Kidney epithelial cell (primary cell): ENCODE measurements at regions not wholly inside any gene's neighbourhood (a gene's known extent, or its start where the extent isn't known, plus 50 kb on each side); places are given as distances from the start of the nearest gene placed in this dataset.
"Not testable (repeated sequence)": the region's sequence is repeated elsewhere in the genome, so short reads cannot be mapped to it uniquely, and the experiment has no call there.

Source experiments
- DNase-seq: peaks from one replicate; pipeline ENCODE4 v3.0.0-alpha.2; 2010; ENCODE audit warnings: low read depth
- H3K27me3 ChIP-seq: 2 replicates; pipeline ENCODE4 v1.6.0; 2011; ENCODE audit warnings: low read length; ENCODE audit not compliant: control insufficient read depth, insufficient read depth
- H3K36me3 ChIP-seq: 2 replicates; pipeline ENCODE4 v1.5.1; 2011; ENCODE audit warnings: low read length; ENCODE audit not compliant: control insufficient read depth, insufficient read depth
- H3K4me3 ChIP-seq: 2 replicates; pipeline ENCODE4 v1.5.1; 2011; ENCODE audit warnings: low read depth, mild to moderate bottlenecking, control low read depth, low read length
- TF ChIP-seq, protein P1 (sequence below): IDR thresholded peaks from 2 replicates; pipeline ENCODE4 v1.5.1; 2011; ENCODE audit warnings: mild to moderate bottlenecking, moderate library complexity, low read length, control low read depth, inconsistent platforms; ENCODE audit not compliant: insufficient read depth, poor library complexity, severe bottlenecking

DNA sequence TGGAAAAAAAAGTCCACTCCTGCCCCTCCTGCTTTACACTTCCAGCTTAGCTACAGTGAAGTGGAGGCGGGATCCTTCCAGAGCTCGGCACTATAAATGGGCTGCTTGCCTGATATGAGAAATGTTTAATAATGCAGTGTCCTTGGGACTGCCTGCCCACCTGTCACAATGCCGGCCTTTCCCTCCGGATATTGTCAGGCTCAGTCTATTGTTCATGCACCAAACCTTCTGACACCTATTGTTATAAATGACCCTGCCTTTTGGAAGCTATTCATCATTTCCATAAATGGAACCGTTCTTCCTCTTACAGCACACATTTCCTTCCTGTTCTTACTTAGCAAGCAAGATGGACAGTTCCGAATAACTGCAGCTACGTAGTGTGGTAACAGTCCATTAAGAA is 146.3 kb downstream of the DMAC1 start:
- H3K36me3 ChIP-seq: no peaks in the 10 kb centered on the region
- TF ChIP-seq, protein P1, sequence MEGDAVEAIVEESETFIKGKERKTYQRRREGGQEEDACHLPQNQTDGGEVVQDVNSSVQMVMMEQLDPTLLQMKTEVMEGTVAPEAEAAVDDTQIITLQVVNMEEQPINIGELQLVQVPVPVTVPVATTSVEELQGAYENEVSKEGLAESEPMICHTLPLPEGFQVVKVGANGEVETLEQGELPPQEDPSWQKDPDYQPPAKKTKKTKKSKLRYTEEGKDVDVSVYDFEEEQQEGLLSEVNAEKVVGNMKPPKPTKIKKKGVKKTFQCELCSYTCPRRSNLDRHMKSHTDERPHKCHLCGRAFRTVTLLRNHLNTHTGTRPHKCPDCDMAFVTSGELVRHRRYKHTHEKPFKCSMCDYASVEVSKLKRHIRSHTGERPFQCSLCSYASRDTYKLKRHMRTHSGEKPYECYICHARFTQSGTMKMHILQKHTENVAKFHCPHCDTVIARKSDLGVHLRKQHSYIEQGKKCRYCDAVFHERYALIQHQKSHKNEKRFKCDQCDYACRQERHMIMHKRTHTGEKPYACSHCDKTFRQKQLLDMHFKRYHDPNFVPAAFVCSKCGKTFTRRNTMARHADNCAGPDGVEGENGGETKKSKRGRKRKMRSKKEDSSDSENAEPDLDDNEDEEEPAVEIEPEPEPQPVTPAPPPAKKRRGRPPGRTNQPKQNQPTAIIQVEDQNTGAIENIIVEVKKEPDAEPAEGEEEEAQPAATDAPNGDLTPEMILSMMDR: no peak
- no peak overlapping the region for H3K4me3 ChIP-seq
- no peaks in the 10 kb centered on the region for H3K27me3 ChIP-seq
- DNase-seq: no peak

DNA sequence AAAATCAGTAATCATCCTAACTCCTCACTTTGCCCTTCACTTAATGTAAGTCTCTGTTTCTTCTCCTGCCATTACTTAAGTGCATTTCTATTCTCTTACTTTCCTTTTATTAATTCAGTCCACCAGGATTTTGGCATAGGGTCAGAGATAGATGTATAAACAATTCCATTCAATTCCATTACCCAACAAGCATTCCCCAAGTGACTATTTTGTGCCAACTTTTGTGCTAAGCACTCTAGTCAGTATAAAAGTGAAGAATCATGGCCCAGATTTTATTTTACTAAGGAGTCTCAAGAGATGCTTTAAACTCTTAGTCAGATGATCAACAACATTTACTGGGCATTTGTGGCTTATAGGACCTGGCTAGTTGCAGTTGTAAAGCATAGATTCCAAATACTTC is 159.3 kb downstream of the DMAC1 start:
- DNase-seq: no peak
- Histone ChIP-seq H3K27me3 (no peaks in the 10 kb centered on the region), H3K4me3 (no peak overlapping the region), H3K36me3 (no peaks in the 10 kb centered on the region)
- TF ChIP-seq, protein P1: no peak

DNA sequence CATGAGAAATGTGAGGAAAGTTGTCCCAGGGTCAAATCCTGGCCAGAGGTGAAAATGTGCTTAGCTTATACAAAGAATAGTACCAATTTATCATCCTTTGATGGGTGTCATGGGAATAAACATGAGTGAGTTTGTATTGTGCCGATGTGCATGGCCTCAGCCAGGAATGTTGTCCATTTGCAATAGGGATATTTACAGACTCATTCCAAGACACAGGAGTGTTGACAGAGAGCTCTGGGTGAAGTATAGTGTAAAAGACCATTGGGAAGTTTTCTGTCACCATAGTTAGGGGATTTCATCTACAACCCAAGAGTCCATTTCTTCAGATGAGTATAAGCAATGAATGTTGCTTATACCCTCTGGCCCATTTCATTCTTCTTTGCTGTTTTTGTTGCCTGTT is 160.1 kb downstream of the DMAC1 start:
- Histone ChIP-seq H3K27me3 (no peaks in the 10 kb centered on the region), H3K4me3 (no peak overlapping the region), H3K36me3 (no peaks in the 10 kb centered on the region)
- DNase-seq: no peak
- TF ChIP-seq, protein P1: no peak

DNA sequence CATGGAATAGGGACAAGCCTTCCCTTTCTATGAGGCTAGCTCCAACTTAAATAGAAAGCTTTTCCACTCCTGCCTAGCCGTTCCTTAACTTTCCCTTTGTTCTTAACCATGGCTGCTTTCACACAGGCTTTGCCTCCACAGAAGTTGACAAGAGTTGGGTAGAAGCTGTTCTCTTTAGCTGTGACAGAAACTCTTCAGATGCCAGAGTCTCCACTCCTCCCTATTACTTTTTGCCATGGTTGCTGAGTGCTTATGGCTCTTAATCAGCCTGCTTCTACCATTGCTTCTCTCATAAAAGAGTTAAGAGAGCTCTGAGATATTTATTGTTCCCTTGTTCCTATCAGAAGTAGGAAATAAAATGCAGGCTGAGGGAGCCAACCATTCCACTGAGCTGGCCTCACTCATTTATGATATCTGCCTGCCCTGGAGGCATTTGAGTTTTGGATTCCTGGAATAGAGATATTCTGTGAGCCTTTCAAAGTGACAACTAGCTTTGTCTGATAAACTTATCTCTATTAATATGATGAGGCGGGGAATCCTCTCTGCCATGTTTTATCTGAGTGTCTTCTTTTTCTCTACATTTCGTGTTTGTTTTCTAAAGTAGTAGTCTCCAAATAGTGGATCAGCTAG is 162.6 kb downstream of the DMAC1 start:
- no peaks in the 10 kb centered on the region for H3K27me3 ChIP-seq
- H3K4me3 ChIP-seq: no peak overlapping the region
- no peak for DNase-seq
- TF ChIP-seq, protein P1: no peak
- no peaks in the 10 kb centered on the region for H3K36me3 ChIP-seq

DNA sequence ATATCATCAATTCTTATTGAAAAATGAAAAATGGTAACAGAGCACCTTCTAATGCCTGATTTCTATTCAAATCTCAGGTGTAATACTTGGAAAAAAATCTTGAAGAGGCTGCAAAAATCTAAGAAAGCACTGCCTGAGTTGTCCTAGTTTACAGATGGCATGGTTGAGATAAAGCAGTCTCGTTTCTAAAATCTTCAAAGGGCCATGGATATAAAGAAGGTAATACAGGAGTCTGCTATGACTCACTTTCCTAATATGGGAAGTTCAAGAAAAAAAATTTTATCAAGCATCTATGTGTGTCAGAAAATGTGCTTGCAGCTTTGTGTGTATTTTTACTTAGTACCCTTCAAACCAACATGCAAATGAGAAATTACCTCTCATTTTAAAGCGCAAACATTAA is 163.3 kb downstream of the DMAC1 start:
- Histone ChIP-seq H3K27me3 (no peaks in the 10 kb centered on the region), H3K4me3 (no peak overlapping the region), H3K36me3 (no peaks in the 10 kb centered on the region)
- no peak for DNase-seq
- TF ChIP-seq, protein P1: no peak

DNA sequence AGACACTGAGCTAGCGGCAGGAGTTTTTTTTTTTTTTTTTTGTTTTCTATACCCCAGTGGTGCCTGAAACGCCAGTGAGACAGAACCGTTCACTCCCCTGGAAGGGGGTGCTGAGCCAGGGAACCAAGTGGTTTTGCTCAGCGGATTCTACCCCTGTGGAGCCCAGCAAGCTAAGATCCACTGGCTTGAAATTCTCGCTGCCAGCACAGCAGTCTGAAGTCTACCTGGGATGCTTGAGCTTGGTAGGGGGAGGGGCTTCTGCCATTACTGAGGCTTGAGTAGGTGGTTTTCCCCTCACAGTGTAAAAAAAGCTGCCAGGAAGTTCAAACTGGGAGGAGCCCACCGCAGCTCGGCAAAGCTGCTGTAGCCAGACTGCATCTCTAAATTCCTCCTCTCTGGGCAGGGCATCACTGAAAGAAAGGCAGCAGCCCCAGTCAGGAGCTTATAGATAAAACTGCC is 173.0 kb downstream of the DMAC1 start:
- not testable (repeated sequence) for H3K36me3 ChIP-seq, H3K4me3 ChIP-seq, H3K27me3 ChIP-seq, DNase-seq
